Astrocyte (in vitro differentiated cells and primary cell): ENCODE measurements at regions not wholly inside any gene's neighbourhood (a gene's known extent, or its start where the extent isn't known, plus 50 kb on each side); places are given as distances from the start of the nearest gene placed in this dataset.
"Not testable (repeated sequence)": the region's sequence is repeated elsewhere in the genome, so short reads cannot be mapped to it uniquely, and the experiment has no call there.

ENCODE experiments used
- DNase-seq: peaks from one replicate; pipeline ENCODE4 v3.0.0-alpha.2; 2010; ENCODE audit warnings: low read depth
- FAIRE-seq: peaks from 2 replicates; lab custom pipeline; 2011; peaks lifted over from hg19 to GRCh38; lab: Jason Lieb, UNC
- H2AFZ ChIP-seq: 2 replicates; pipeline ENCODE4 v1.6.0; 2012; ENCODE audit warnings: low read depth, low read length, inconsistent platforms
- H3K27ac ChIP-seq: 2 replicates; pipeline ENCODE4 v1.5.1; 2011; ENCODE audit warnings: low read depth, low read length, inconsistent platforms
- H3K27me3 ChIP-seq: 2 replicates; pipeline ENCODE4 v1.6.0; 2011; ENCODE audit warnings: low read length, inconsistent platforms; ENCODE audit not compliant: insufficient read depth
- H3K36me3 ChIP-seq: 2 replicates; pipeline ENCODE4 v1.5.1; 2011; ENCODE audit warnings: low read length, inconsistent platforms; ENCODE audit not compliant: insufficient read depth
- H3K4me1 ChIP-seq: 2 replicates; pipeline ENCODE4 v1.5.1; 2011; ENCODE audit warnings: low read length, inconsistent platforms; ENCODE audit not compliant: insufficient read depth
- H3K4me2 ChIP-seq: 2 replicates; pipeline ENCODE4 v1.6.0; 2012; ENCODE audit warnings: low read length, inconsistent platforms
- H3K4me3 ChIP-seq: 2 replicates; pipeline ENCODE4 v1.5.1; 2011; ENCODE audit warnings: low read depth, mild to moderate bottlenecking, low read length, inconsistent platforms; ENCODE audit not compliant: insufficient read depth
- H3K79me2 ChIP-seq: 2 replicates; pipeline ENCODE4 v1.6.0; 2012; ENCODE audit warnings: mild to moderate bottlenecking, low read length, inconsistent platforms; ENCODE audit not compliant: insufficient read depth
- H3K9ac ChIP-seq: 2 replicates; pipeline ENCODE4 v1.6.0; 2012; ENCODE audit warnings: mild to moderate bottlenecking, low read length, inconsistent platforms
- H3K9me3 ChIP-seq: 2 replicates; pipeline ENCODE4 v1.5.1; 2012; ENCODE audit warnings: low read depth, mild to moderate bottlenecking, low read length, inconsistent platforms; ENCODE audit not compliant: insufficient read depth
- H4K20me1 ChIP-seq: 2 replicates; pipeline ENCODE4 v1.6.0; 2012; ENCODE audit warnings: low read length, inconsistent platforms; ENCODE audit not compliant: insufficient read depth
- H3K27ac Mint-ChIP-seq: one replicate; pipeline ENCODE4 v1.8.0; 2021; ENCODE audit warnings: mild to moderate bottlenecking, mixed read lengths; ENCODE audit not compliant: unreplicated experiment
- H3K27me3 Mint-ChIP-seq: one replicate; pipeline ENCODE4 v1.8.0; 2021; ENCODE audit warnings: low read depth, mixed read lengths; ENCODE audit not compliant: unreplicated experiment
- H3K36me3 Mint-ChIP-seq: one replicate; pipeline ENCODE4 v1.8.0; 2021; ENCODE audit warnings: low read depth, mixed read lengths; ENCODE audit not compliant: unreplicated experiment
- H3K4me1 Mint-ChIP-seq: one replicate; pipeline ENCODE4 v1.8.0; 2021; ENCODE audit warnings: low read depth, mixed read lengths; ENCODE audit not compliant: unreplicated experiment
- H3K4me3 Mint-ChIP-seq: one replicate; pipeline ENCODE4 v1.8.0; 2021; ENCODE audit warnings: mild to moderate bottlenecking, moderate library complexity, mixed read lengths; ENCODE audit not compliant: unreplicated experiment
- H3K9me3 Mint-ChIP-seq: one replicate; pipeline ENCODE4 v1.8.0; 2021; ENCODE audit warnings: mild to moderate bottlenecking, mixed read lengths; ENCODE audit not compliant: unreplicated experiment
- EZH2 ChIP-seq: IDR thresholded peaks from 2 replicates; pipeline ENCODE4 v1.6.1; 2012; ENCODE audit warnings: mild to moderate bottlenecking, low read length, inconsistent platforms; ENCODE audit not compliant: insufficient read depth
- TF ChIP-seq, protein P1 (sequence below): IDR thresholded peaks from 2 replicates; pipeline ENCODE4 v1.5.1; 2011; ENCODE audit warnings: low read depth, mild to moderate bottlenecking, inconsistent platforms, low read length, moderate library complexity; ENCODE audit not compliant: insufficient read depth

GRCh38 chr5:102068870-102069269, 227.2 kb downstream of the SLCO4C1 start:
- no peak for FAIRE-seq

GRCh38 chr5:102049517-102049916, 246.6 kb downstream of the SLCO4C1 start:
- no peaks in the 10 kb centered on the region for H3K79me2 ChIP-seq
- H3K36me3 ChIP-seq = no peaks in the 10 kb centered on the region
- no peak overlapping the region for H2AFZ ChIP-seq
- no peaks in the 10 kb centered on the region for H3K9me3 ChIP-seq
- DNase-seq (no peak), FAIRE-seq (no peak)
- H3K9me3 Mint-ChIP-seq = no peaks in the 10 kb centered on the region
- H3K4me1 Mint-ChIP-seq = peaks cover 7% of the 10 kb centered on the region
- H3K36me3 Mint-ChIP-seq = no peaks in the 10 kb centered on the region
- H3K4me3 ChIP-seq = no peak overlapping the region
- no peaks in the 10 kb centered on the region for H3K4me1 ChIP-seq
- H3K27ac ChIP-seq = no peak overlapping the region
- no peaks in the 10 kb centered on the region for H4K20me1 ChIP-seq
- H3K9ac ChIP-seq = no peak overlapping the region
- no peak overlapping the region for H3K4me3 Mint-ChIP-seq
- no peak overlapping the region for H3K4me2 ChIP-seq
- H3K27me3 ChIP-seq = no peaks in the 10 kb centered on the region
- H3K27ac Mint-ChIP-seq = no peak overlapping the region
- no peaks in the 10 kb centered on the region for H3K27me3 Mint-ChIP-seq
- TF ChIP-seq, protein P1, sequence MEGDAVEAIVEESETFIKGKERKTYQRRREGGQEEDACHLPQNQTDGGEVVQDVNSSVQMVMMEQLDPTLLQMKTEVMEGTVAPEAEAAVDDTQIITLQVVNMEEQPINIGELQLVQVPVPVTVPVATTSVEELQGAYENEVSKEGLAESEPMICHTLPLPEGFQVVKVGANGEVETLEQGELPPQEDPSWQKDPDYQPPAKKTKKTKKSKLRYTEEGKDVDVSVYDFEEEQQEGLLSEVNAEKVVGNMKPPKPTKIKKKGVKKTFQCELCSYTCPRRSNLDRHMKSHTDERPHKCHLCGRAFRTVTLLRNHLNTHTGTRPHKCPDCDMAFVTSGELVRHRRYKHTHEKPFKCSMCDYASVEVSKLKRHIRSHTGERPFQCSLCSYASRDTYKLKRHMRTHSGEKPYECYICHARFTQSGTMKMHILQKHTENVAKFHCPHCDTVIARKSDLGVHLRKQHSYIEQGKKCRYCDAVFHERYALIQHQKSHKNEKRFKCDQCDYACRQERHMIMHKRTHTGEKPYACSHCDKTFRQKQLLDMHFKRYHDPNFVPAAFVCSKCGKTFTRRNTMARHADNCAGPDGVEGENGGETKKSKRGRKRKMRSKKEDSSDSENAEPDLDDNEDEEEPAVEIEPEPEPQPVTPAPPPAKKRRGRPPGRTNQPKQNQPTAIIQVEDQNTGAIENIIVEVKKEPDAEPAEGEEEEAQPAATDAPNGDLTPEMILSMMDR = no peak
- TF ChIP-seq EZH2 = no peak

More at GRCh38 chr5:102068870-102069269, 227.2 kb downstream of the SLCO4C1 start:
- no peaks in the 10 kb centered on the region for H3K9me3 ChIP-seq
- H3K27ac ChIP-seq = no peak overlapping the region
- H3K27me3 ChIP-seq = no peaks in the 10 kb centered on the region
- no peak overlapping the region for H2AFZ ChIP-seq
- no peak for TF ChIP-seq EZH2
- TF ChIP-seq, protein P1 = no peak
- H3K36me3 ChIP-seq = no peaks in the 10 kb centered on the region
- H4K20me1 ChIP-seq = no peaks in the 10 kb centered on the region
- Mint-ChIP-seq H3K27ac (no peak overlapping the region), H3K36me3 (no peaks in the 10 kb centered on the region), H3K9me3 (no peaks in the 10 kb centered on the region), H3K27me3 (no peaks in the 10 kb centered on the region), H3K4me3 (no peak overlapping the region), H3K4me1 (no peaks in the 10 kb centered on the region)
- no peak for DNase-seq
- no peaks in the 10 kb centered on the region for H3K4me1 ChIP-seq
- H3K4me2 ChIP-seq = no peak overlapping the region
- H3K9ac ChIP-seq = no peak overlapping the region
- H3K4me3 ChIP-seq = no peak overlapping the region
- no peaks in the 10 kb centered on the region for H3K79me2 ChIP-seq

- Histone ChIP-seq H3K79me2 (no peaks in the 10 kb centered on the region), H2AFZ (no peak overlapping the region), H3K9me3 (no peaks in the 10 kb centered on the region), H3K4me2 (no peak overlapping the region), H3K4me1 (no peaks in the 10 kb centered on the region), H3K9ac (no peak overlapping the region), H3K36me3 (no peaks in the 10 kb centered on the region), H4K20me1 (no peaks in the 10 kb centered on the region), H3K27me3 (no peaks in the 10 kb centered on the region), H3K27ac (no peak overlapping the region), H3K4me3 (no peak overlapping the region)
- Mint-ChIP-seq H3K27me3 (no peaks in the 10 kb centered on the region), H3K27ac (peak overlapping the region; percentile 87), H3K36me3 (no peaks in the 10 kb centered on the region), H3K4me1 (peaks cover 7% of the 10 kb centered on the region), H3K9me3 (no peaks in the 10 kb centered on the region), H3K4me3 (no peak overlapping the region)
- DNase-seq (no peak), FAIRE-seq (no peak)
- TF ChIP-seq, protein P1 = no peak
- TF ChIP-seq EZH2 = no peak
Observed at GRCh38 chr5:102048940-102049339, 247.1 kb downstream of the SLCO4C1 start.

DNA sequence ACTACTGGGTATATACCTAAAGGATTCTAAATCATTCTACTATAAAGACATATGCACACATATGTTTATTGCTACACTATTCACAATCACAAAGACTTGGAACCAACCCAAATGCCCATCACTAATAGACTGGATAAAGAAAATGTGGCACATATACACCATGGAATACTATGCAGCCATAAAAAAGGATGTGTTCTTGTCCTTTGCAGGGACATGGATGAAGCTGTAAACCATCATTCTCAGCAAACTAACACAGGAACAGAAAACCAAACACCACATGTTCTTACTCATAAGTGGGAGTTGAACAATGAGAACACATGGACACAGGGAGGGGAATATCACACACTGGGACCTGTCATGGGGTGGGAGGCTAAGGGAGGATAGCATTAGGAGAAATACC, 249.0 kb downstream of the SLCO4C1 start:
- FAIRE-seq, H3K36me3 Mint-ChIP-seq, H3K9me3 Mint-ChIP-seq, H3K9ac ChIP-seq, H3K4me2 ChIP-seq, H3K27me3 Mint-ChIP-seq, H3K9me3 ChIP-seq, H4K20me1 ChIP-seq, H3K27ac ChIP-seq, H3K36me3 ChIP-seq, H3K4me1 ChIP-seq, H3K4me1 Mint-ChIP-seq, H3K4me3 ChIP-seq, H2AFZ ChIP-seq, H3K79me2 ChIP-seq, H3K4me3 Mint-ChIP-seq, H3K27me3 ChIP-seq, DNase-seq, H3K27ac Mint-ChIP-seq: not testable (repeated sequence)
